HepG2 (cell line): ENCODE measurements at regions not wholly inside any gene's neighbourhood (a gene's known extent, or its start where the extent isn't known, plus 50 kb on each side); places are given as distances from the start of the nearest gene placed in this dataset.

Source experiments
- ATAC-seq: fragments of 200-7000 bp; cut with Tn5 transposase; 3 replicates; pipeline ENCODE4 v1.9.1; 2020; ENCODE audit warnings: mild to moderate bottlenecking, moderate library complexity
- BruUV-seq: library from RNA; stranded (reverse); fragments of 400-500 nt; replicated peaks from 2 replicates; lab custom pipeline; 2021; lab: Mats Ljungman, UMichigan
- CTCF ChIA-PET: fragments of 300-600 bp; formaldehyde crosslinking; extraction: SDS; loops from one replicate; lab custom pipeline; 2021; ENCODE audit warnings: low total read pairs, inconsistent platforms, low intra/inter-chr PET ratio; lab: Yijun Ruan, JAX
- POLR2A ChIA-PET: fragments of 350-600 bp; sonication (Branson Sonifier 250); formaldehyde crosslinking; loops from one replicate; lab custom pipeline; 2020; ENCODE audit warnings: antibody characterized with exemption, inconsistent platforms; lab: Yijun Ruan, JAX
- DNase-seq: peaks from one replicate; pipeline ENCODE4 v3.0.0-alpha.2; 2015; ENCODE audit warnings: low spot score
- FAIRE-seq: peaks from 3 replicates; lab custom pipeline; 2011; peaks lifted over from hg19 to GRCh38; lab: Jason Lieb, UNC
- H2AFZ ChIP-seq: one replicate; pipeline ENCODE4 v1.6.1; 2011; ENCODE audit warnings: low read length, inconsistent platforms
- H3K27ac ChIP-seq: fragments of 300-600 bp; 3 replicates; pipeline ENCODE4 v1.8.0; 2011; ENCODE audit warnings: mixed run types, mild to moderate bottlenecking, mixed read lengths, low read length, inconsistent platforms; ENCODE audit not compliant: insufficient read depth; ENCODE audit errors: extremely low read length
- H3K27me3 ChIP-seq, 2 experiments: fragments of 200-600 bp in 1 of 2; 2 replicates in 1 of 2; 3 replicates in 1 of 2; pipeline versions ENCODE4 v1.6.0 to v1.8.0; 2011; ENCODE audit warnings: low read length in 2 of 2, mild to moderate bottlenecking in 2 of 2, moderate library complexity in 2 of 2, inconsistent platforms in 1 of 2; ENCODE audit not compliant: insufficient read depth in 2 of 2, control insufficient read depth in 1 of 2
- H3K36me3 ChIP-seq, 2 experiments: fragments of 200-600 bp in 1 of 2; replicated peaks in 1 of 2; 2 replicates in 1 of 2; 3 replicates in 1 of 2; pipeline versions ENCODE4 v1.5.1 to v1.8.0; 2011; ENCODE audit warnings: low read length in 2 of 2, inconsistent platforms in 1 of 2; ENCODE audit not compliant: insufficient read depth in 2 of 2, control insufficient read depth in 1 of 2
- H3K4me1 ChIP-seq: 2 replicates; pipeline ENCODE4 v1.5.1; 2012; ENCODE audit warnings: low read length, inconsistent platforms; ENCODE audit not compliant: insufficient read depth
- H3K4me2 ChIP-seq: 2 replicates; pipeline ENCODE4 v1.6.0; 2011; ENCODE audit warnings: low read depth, low read length, inconsistent platforms
- H3K4me3 ChIP-seq, 3 experiments: fragments of 200-600 bp in 1 of 3; sonication (generic), shearing (Covaris generic) in 1 of 3; replicated peaks in 1 of 3; 2 replicates each; pipeline ENCODE4 v1.5.1; 2011 to 2016; ENCODE audit warnings: low read length in 3 of 3, inconsistent platforms in 2 of 3, low read depth in 2 of 3, mild to moderate bottlenecking in 2 of 3, control low read depth in 1 of 3, mixed read lengths in 1 of 3; ENCODE audit not compliant: insufficient read depth in 1 of 3
- H3K79me2 ChIP-seq: one replicate; pipeline ENCODE4 v1.6.1; 2011; ENCODE audit warnings: low read length, inconsistent platforms; ENCODE audit not compliant: insufficient read depth
- H3K9ac ChIP-seq: 2 replicates; pipeline ENCODE4 v1.6.0; 2011; ENCODE audit warnings: mild to moderate bottlenecking, low read depth, low read length, inconsistent platforms; ENCODE audit not compliant: insufficient read depth
- H3K9me3 ChIP-seq: 2 replicates; pipeline ENCODE4 v1.5.1; 2012; ENCODE audit warnings: mild to moderate bottlenecking, low read length
- H4K20me1 ChIP-seq: 2 replicates; pipeline ENCODE4 v1.6.0; 2011; ENCODE audit warnings: inconsistent platforms, mild to moderate bottlenecking, low read length, moderate library complexity; ENCODE audit not compliant: insufficient read depth
- ARHGAP35 ChIP-seq: sonication (generic); formaldehyde crosslinking; IDR thresholded peaks from 2 replicates; pipeline ENCODE4 v1.9.0; 2022; ENCODE audit warnings: mild to moderate bottlenecking, inconsistent platforms, moderate library complexity, missing genetic modification reagents, borderline replicate concordance
- FOXJ3 ChIP-seq: sonication (generic); formaldehyde crosslinking; IDR thresholded peaks from 2 replicates; pipeline ENCODE4 v1.4.0; 2020; ENCODE audit warnings: missing genetic modification reagents, mild to moderate bottlenecking, borderline replicate concordance
- MBD4 ChIP-seq: IDR thresholded peaks from 2 replicates; pipeline ENCODE4 v1.6.1; 2012; ENCODE audit warnings: low read length, inconsistent platforms, borderline replicate concordance
- MXD4 ChIP-seq: IDR thresholded peaks from 2 replicates; pipeline ENCODE4 v1.6.1; 2016; ENCODE audit warnings: mild to moderate bottlenecking, missing biosample characterization, missing genetic modification reagents
- NFE2 ChIP-seq: sonication (generic); formaldehyde crosslinking; IDR thresholded peaks from 2 replicates; pipeline ENCODE4 v1.4.0; 2020; ENCODE audit warnings: missing genetic modification reagents
- PHF21A ChIP-seq: sonication (generic); formaldehyde crosslinking; IDR thresholded peaks from 2 replicates; pipeline ENCODE4 v1.5.0; 2020; ENCODE audit warnings: mild to moderate bottlenecking, missing genetic modification reagents
- SPEN ChIP-seq: sonication (generic); formaldehyde crosslinking; IDR thresholded peaks from 2 replicates; pipeline ENCODE4 v1.5.1; 2020; ENCODE audit warnings: low read depth, mild to moderate bottlenecking, missing genetic modification reagents
- SRF ChIP-seq: IDR thresholded peaks from 2 replicates; pipeline ENCODE4 v1.6.1; 2011; ENCODE audit warnings: mild to moderate bottlenecking, low read depth, low read length, moderate library complexity
- ZNF256 ChIP-seq: sonication (generic); formaldehyde crosslinking; conservative IDR thresholded peaks from 2 replicates; pipeline ENCODE4 v1.4.0; 2020; ENCODE audit warnings: missing genetic modification reagents
- ZNF296 ChIP-seq: sonication (generic); formaldehyde crosslinking; conservative IDR thresholded peaks from 2 replicates; pipeline ENCODE4 v1.5.0; 2020; ENCODE audit warnings: mild to moderate bottlenecking, missing genetic modification reagents
- WGBS: methylation state at CpG from one replicate; pipeline ENCODE4 v1.1.6; 2017; ENCODE audit warnings: low lambda C conversion rate; 5-methylcytosine and 5-hydroxymethylcytosine counted together
- in situ Hi-C: cut with HindIII; loops from 2 replicates; pipeline ENCODE4 v1.10.0; 2017; ENCODE audit warnings: low pct_unique_long_range_greater_than_20kb; ENCODE audit not compliant: extremely low pct_ligation_motif_present
- intact Hi-C: fragments of 100-400 bp; cut with micrococcal nuclease; formaldehyde crosslinking; loops from one replicate; pipeline ENCODE4 v1.10.0; 2022; ENCODE audit not compliant: unreplicated experiment
- TF ChIP-seq, protein P1 (sequence below), 2 experiments: fragments of 450-650 bp in 1 of 2; sonication (generic) in 1 of 2; formaldehyde crosslinking in 1 of 2; IDR thresholded peaks; 2 replicates each; pipeline versions ENCODE4 v1.6.1 to v1.8.0; 2016 to 2022; ENCODE audit warnings: antibody characterized with exemption in 1 of 2, mild to moderate bottlenecking in 1 of 2, missing genetic modification reagents in 1 of 2
- TF ChIP-seq, protein P2 (sequence below): sonication (generic); formaldehyde crosslinking; IDR thresholded peaks from 2 replicates; pipeline ENCODE4 v1.5.0; 2020; ENCODE audit warnings: missing genetic modification reagents

- no peaks in the 10 kb centered on the region; a peak in 1 of 5 replicates for H3K27me3 ChIP-seq
- 97% methylated on average over 3 of the region's 3 CpGs for WGBS
- H3K4me2 ChIP-seq = no peak overlapping the region
- H3K9ac ChIP-seq = no peak overlapping the region
- H3K4me1 ChIP-seq = peaks cover 51% of the 10 kb centered on the region
- no peak for TF ChIP-seq NFE2 (CRISPR knock-in tag)
- no peak for TF ChIP-seq MBD4
- TF ChIP-seq ZNF256 = no peak
- no peak for TF ChIP-seq MXD4
- TF ChIP-seq ZNF296 (CRISPR knock-in tag) = no peak
- TF ChIP-seq, protein P1, sequence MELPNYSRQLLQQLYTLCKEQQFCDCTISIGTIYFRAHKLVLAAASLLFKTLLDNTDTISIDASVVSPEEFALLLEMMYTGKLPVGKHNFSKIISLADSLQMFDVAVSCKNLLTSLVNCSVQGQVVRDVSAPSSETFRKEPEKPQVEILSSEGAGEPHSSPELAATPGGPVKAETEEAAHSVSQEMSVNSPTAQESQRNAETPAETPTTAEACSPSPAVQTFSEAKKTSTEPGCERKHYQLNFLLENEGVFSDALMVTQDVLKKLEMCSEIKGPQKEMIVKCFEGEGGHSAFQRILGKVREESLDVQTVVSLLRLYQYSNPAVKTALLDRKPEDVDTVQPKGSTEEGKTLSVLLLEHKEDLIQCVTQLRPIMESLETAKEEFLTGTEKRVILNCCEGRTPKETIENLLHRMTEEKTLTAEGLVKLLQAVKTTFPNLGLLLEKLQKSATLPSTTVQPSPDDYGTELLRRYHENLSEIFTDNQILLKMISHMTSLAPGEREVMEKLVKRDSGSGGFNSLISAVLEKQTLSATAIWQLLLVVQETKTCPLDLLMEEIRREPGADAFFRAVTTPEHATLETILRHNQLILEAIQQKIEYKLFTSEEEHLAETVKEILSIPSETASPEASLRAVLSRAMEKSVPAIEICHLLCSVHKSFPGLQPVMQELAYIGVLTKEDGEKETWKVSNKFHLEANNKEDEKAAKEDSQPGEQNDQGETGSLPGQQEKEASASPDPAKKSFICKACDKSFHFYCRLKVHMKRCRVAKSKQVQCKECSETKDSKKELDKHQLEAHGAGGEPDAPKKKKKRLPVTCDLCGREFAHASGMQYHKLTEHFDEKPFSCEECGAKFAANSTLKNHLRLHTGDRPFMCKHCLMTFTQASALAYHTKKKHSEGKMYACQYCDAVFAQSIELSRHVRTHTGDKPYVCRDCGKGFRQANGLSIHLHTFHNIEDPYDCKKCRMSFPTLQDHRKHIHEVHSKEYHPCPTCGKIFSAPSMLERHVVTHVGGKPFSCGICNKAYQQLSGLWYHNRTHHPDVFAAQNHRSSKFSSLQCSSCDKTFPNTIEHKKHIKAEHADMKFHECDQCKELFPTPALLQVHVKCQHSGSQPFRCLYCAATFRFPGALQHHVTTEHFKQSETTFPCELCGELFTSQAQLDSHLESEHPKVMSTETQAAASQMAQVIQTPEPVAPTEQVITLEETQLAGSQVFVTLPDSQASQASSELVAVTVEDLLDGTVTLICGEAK (IDR thresholded peaks at IDR 0.05) = peak; percentile 76
- TF ChIP-seq, protein P1 (CRISPR knock-in tag; IDR thresholded peaks at IDR 0.05) = peak; percentile 97; the same call in 1 of the 2 replicates
- TF ChIP-seq SPEN (CRISPR knock-in tag) = no peak
- 0 out of 2 replicates have a peak, but pooled peaks have one; percentile 11 for TF ChIP-seq SRF
- TF ChIP-seq PHF21A (CRISPR knock-in tag) = 0 out of 2 replicates have a peak, but pooled peaks have one; percentile 22
- TF ChIP-seq ARHGAP35 (CRISPR knock-in tag) = no peak
- TF ChIP-seq, protein P2, sequence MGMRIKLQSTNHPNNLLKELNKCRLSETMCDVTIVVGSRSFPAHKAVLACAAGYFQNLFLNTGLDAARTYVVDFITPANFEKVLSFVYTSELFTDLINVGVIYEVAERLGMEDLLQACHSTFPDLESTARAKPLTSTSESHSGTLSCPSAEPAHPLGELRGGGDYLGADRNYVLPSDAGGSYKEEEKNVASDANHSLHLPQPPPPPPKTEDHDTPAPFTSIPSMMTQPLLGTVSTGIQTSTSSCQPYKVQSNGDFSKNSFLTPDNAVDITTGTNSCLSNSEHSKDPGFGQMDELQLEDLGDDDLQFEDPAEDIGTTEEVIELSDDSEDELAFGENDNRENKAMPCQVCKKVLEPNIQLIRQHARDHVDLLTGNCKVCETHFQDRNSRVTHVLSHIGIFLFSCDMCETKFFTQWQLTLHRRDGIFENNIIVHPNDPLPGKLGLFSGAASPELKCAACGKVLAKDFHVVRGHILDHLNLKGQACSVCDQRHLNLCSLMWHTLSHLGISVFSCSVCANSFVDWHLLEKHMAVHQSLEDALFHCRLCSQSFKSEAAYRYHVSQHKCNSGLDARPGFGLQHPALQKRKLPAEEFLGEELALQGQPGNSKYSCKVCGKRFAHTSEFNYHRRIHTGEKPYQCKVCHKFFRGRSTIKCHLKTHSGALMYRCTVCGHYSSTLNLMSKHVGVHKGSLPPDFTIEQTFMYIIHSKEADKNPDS (CRISPR knock-in tag) = no peak
- TF ChIP-seq FOXJ3 (CRISPR knock-in tag) = no peak
- no peaks in the 10 kb centered on the region for H3K36me3 ChIP-seq
- in situ Hi-C loops = no loop called here
- no peaks in the 10 kb centered on the region for H3K9me3 ChIP-seq
- DNase-seq = no peak
- CTCF ChIA-PET = no interaction called here
- no peak overlapping the region for H3K4me3 ChIP-seq
- POLR2A ChIA-PET = interaction anchor here (0.6 to 6.4 kb wide), 4 partner anchors 8 to 63 kb away, joined by 3 to 51 read pairs (median 27); no protein-coding TSS in a partner anchor
- no peak for ATAC-seq
- no TSS peak for BruUV-seq
- FAIRE-seq = no peak
- no peak overlapping the region for H3K27ac ChIP-seq
- intact Hi-C loops = no loop called here
- no peak overlapping the region for H2AFZ ChIP-seq
- no peaks in the 10 kb centered on the region for H4K20me1 ChIP-seq
- H3K79me2 ChIP-seq = no peaks in the 10 kb centered on the region
Measured at GRCh38 chr20:53741726-53742028, 148.0 kb upstream of the ZNF217 start.
